GM23248 (cell line): ENCODE measurements at regions not wholly inside any gene's neighbourhood (a gene's known extent, or its start where the extent isn't known, plus 50 kb on each side); places are given as distances from the start of the nearest gene placed in this dataset.

Experiments used
- DNase-seq: peaks from one replicate; pipeline ENCODE4 v3.0.0-alpha.2; 2015
- H2AFZ ChIP-seq: fragments of 200-600 bp; sonication (generic); 2 replicates; pipeline ENCODE4 v1.6.1; 2016; ENCODE audit warnings: antibody characterized with exemption
- H3F3A ChIP-seq: fragments of 200-600 bp; sonication (generic); 2 replicates; pipeline ENCODE4 v1.6.1; 2016; ENCODE audit warnings: mild to moderate bottlenecking, antibody characterized with exemption, mixed run types; ENCODE audit not compliant: insufficient read depth
- H3K27ac ChIP-seq: fragments of 200-600 bp; sonication (generic); 2 replicates; pipeline ENCODE4 v1.5.1; 2016; ENCODE audit warnings: mild to moderate bottlenecking
- H3K27me3 ChIP-seq: fragments of 200-600 bp; sonication (generic); replicated peaks from 2 replicates; pipeline ENCODE4 v1.6.1; 2016; ENCODE audit warnings: mild to moderate bottlenecking; ENCODE audit not compliant: insufficient read depth
- H3K36me3 ChIP-seq: fragments of 200-600 bp; sonication (generic); 2 replicates; pipeline ENCODE4 v1.6.1; 2016; ENCODE audit warnings: low read depth, mild to moderate bottlenecking
- H3K4me1 ChIP-seq: fragments of 200-600 bp; sonication (generic); 2 replicates; pipeline ENCODE4 v1.6.1; 2016; ENCODE audit warnings: mild to moderate bottlenecking; ENCODE audit not compliant: insufficient read depth
- H3K4me2 ChIP-seq: fragments of 200-600 bp; sonication (generic); one replicate; pipeline ENCODE4 v1.6.1; 2016; ENCODE audit warnings: mild to moderate bottlenecking; ENCODE audit not compliant: unreplicated experiment
- H3K4me3 ChIP-seq: fragments of 200-600 bp; sonication (generic); 2 replicates; pipeline ENCODE4 v1.5.1; 2016; ENCODE audit warnings: mild to moderate bottlenecking
- H3K79me2 ChIP-seq: fragments of 200-600 bp; sonication (generic); 2 replicates; pipeline ENCODE4 v1.6.1; 2016; ENCODE audit warnings: mild to moderate bottlenecking; ENCODE audit not compliant: insufficient read depth
- H3K9ac ChIP-seq: fragments of 200-600 bp; sonication (generic); 2 replicates; pipeline ENCODE4 v1.6.1; 2016; ENCODE audit warnings: mild to moderate bottlenecking
- H3K9me2 ChIP-seq: fragments of 200-600 bp; sonication (generic); 2 replicates; pipeline ENCODE4 v1.6.1; 2016; ENCODE audit warnings: mixed run types, mild to moderate bottlenecking, moderate library complexity; ENCODE audit not compliant: insufficient read depth
- H3K9me3 ChIP-seq: fragments of 200-600 bp; sonication (generic); one replicate; pipeline ENCODE4 v1.6.1; 2017; ENCODE audit warnings: low read depth
- H4K20me1 ChIP-seq: fragments of 200-600 bp; sonication (generic); 2 replicates; pipeline ENCODE4 v1.6.0; 2016; ENCODE audit not compliant: insufficient read depth
- EZH2 ChIP-seq: fragments of 200-600 bp; sonication (generic); IDR thresholded peaks from 2 replicates; pipeline ENCODE4 v1.6.1; 2018; ENCODE audit warnings: antibody characterized with exemption, mild to moderate bottlenecking; ENCODE audit not compliant: insufficient read depth, poor library complexity, severe bottlenecking
- EZH2phosphoT487 ChIP-seq: fragments of 200-600 bp; sonication (generic); IDR thresholded peaks from 2 replicates; pipeline ENCODE4 v1.6.1; 2018; ENCODE audit warnings: antibody characterized with exemption, moderate library complexity, mild to moderate bottlenecking, low read depth; ENCODE audit not compliant: insufficient read depth
- WGBS, 2 experiments: methylation state at CpG; one replicate each; pipeline ENCODE4 v1.1.6; 2015 to 2017; ENCODE audit warnings: low lambda C conversion rate in 2 of 2, low coverage in 1 of 2; ENCODE audit errors: missing lambda C conversion rate in 2 of 2; 5-methylcytosine and 5-hydroxymethylcytosine counted together
- in situ Hi-C: fragments of 300-500 bp; cut with MboI; formaldehyde crosslinking; loops from 2 replicates; pipeline ENCODE4 v1.15.0; 2020

GRCh38 chr15:37517191-37517895 lies 417.0 kb upstream of the MEIS2 start:
- no peaks in the 10 kb centered on the region for H3K9me3 ChIP-seq
- H3K4me1 ChIP-seq = no peaks in the 10 kb centered on the region
- no peak overlapping the region for H2AFZ ChIP-seq
- H3K79me2 ChIP-seq = no peaks in the 10 kb centered on the region
- H3K4me2 ChIP-seq = no peak overlapping the region
- no peak overlapping the region for H3K4me3 ChIP-seq
- TF ChIP-seq EZH2 (no peak), EZH2phosphoT487 (no peak)
- no peak overlapping the region for H3K27ac ChIP-seq
- WGBS, 2 experiments = 2 to 3% methylated on average over 6 of the region's 6 CpGs
- H3K9ac ChIP-seq = no peak overlapping the region
- no peak for DNase-seq
- H3K27me3 ChIP-seq = no peaks in the 10 kb centered on the region
- no peaks in the 10 kb centered on the region for H3F3A ChIP-seq
- H3K9me2 ChIP-seq = no peaks in the 10 kb centered on the region
- in situ Hi-C loops = no loop called here
- no peaks in the 10 kb centered on the region for H3K36me3 ChIP-seq
- H4K20me1 ChIP-seq = no peaks in the 10 kb centered on the region

GRCh38 chr15:37518436-37518835 lies 416.0 kb upstream of the TMCO5A start:
- no peaks in the 10 kb centered on the region for H3K79me2 ChIP-seq
- H3K4me2 ChIP-seq = no peak overlapping the region
- TF ChIP-seq EZH2 (no peak), EZH2phosphoT487 (no peak)
- no peak for DNase-seq
- H3K27ac ChIP-seq = no peak overlapping the region
- no peak overlapping the region for H2AFZ ChIP-seq
- H3K27me3 ChIP-seq = no peaks in the 10 kb centered on the region
- H3F3A ChIP-seq = no peaks in the 10 kb centered on the region
- H3K9me3 ChIP-seq = no peaks in the 10 kb centered on the region
- in situ Hi-C loops = no loop called here
- no peak overlapping the region for H3K9ac ChIP-seq
- H3K9me2 ChIP-seq = no peaks in the 10 kb centered on the region
- H3K4me3 ChIP-seq = no peak overlapping the region
- no peaks in the 10 kb centered on the region for H3K4me1 ChIP-seq
- no peaks in the 10 kb centered on the region for H3K36me3 ChIP-seq
- H4K20me1 ChIP-seq = no peaks in the 10 kb centered on the region
- 83 to 85% methylated on average over 1 of the region's 1 CpG for WGBS, 2 experiments

- no peaks in the 10 kb centered on the region for H3K9me3 ChIP-seq
Measured at GRCh38 chr15:37520026-37520425, 414.4 kb upstream of the TMCO5A start.

GRCh38 chr15:37520882-37521281 lies 413.6 kb upstream of the TMCO5A start:
- Histone ChIP-seq H4K20me1 (no peaks in the 10 kb centered on the region), H3K27ac (no peak overlapping the region), H3K36me3 (no peaks in the 10 kb centered on the region), H3K4me1 (no peaks in the 10 kb centered on the region), H3K4me2 (no peak overlapping the region), H2AFZ (no peak overlapping the region), H3K9me2 (no peaks in the 10 kb centered on the region), H3K27me3 (no peaks in the 10 kb centered on the region), H3K9me3 (no peaks in the 10 kb centered on the region), H3F3A (no peaks in the 10 kb centered on the region), H3K9ac (no peak overlapping the region), H3K79me2 (no peaks in the 10 kb centered on the region), H3K4me3 (no peak overlapping the region)
- in situ Hi-C loops = no loop called here
- TF ChIP-seq EZH2phosphoT487 (no peak), EZH2 (no peak)
- 3 to 5% methylated on average over 1 of the region's 1 CpG for WGBS, 2 experiments
- no peak for DNase-seq

More at GRCh38 chr15:37520026-37520425, 414.4 kb upstream of the TMCO5A start:
- no peaks in the 10 kb centered on the region for H3K79me2 ChIP-seq
- no peaks in the 10 kb centered on the region for H3K27me3 ChIP-seq
- H2AFZ ChIP-seq = no peak overlapping the region
- no peak overlapping the region for H3K9ac ChIP-seq
- H3F3A ChIP-seq = no peaks in the 10 kb centered on the region
- in situ Hi-C loops = no loop called here
- DNase-seq = no peak
- H3K4me2 ChIP-seq = no peak overlapping the region
- no peaks in the 10 kb centered on the region for H4K20me1 ChIP-seq
- TF ChIP-seq EZH2phosphoT487 (no peak), EZH2 (no peak)
- H3K27ac ChIP-seq = no peak overlapping the region
- no peaks in the 10 kb centered on the region for H3K9me2 ChIP-seq
- 45 to 46% methylated on average over 2 of the region's 2 CpGs for WGBS, 2 experiments
- H3K36me3 ChIP-seq = no peaks in the 10 kb centered on the region
- H3K4me3 ChIP-seq = no peak overlapping the region
- H3K4me1 ChIP-seq = no peaks in the 10 kb centered on the region

GRCh38 chr15:37524601-37525000 lies 409.8 kb upstream of the TMCO5A start:
- Histone ChIP-seq H3K9me2 (no peaks in the 10 kb centered on the region), H3K4me2 (no peak overlapping the region), H3K4me1 (no peaks in the 10 kb centered on the region), H2AFZ (no peak overlapping the region), H3K79me2 (no peaks in the 10 kb centered on the region), H3K27ac (no peak overlapping the region), H3K9me3 (no peaks in the 10 kb centered on the region), H4K20me1 (no peaks in the 10 kb centered on the region), H3K36me3 (no peaks in the 10 kb centered on the region), H3K9ac (no peak overlapping the region), H3K27me3 (no peaks in the 10 kb centered on the region), H3F3A (no peaks in the 10 kb centered on the region), H3K4me3 (no peak overlapping the region)
- in situ Hi-C loops = no loop called here
- no peak for TF ChIP-seq EZH2
- no peak for TF ChIP-seq EZH2phosphoT487
- DNase-seq = no peak
